ENCODE measurements at regions not wholly inside any gene's neighbourhood (a gene's known extent, or its start where the extent isn't known, plus 50 kb on each side); places are given as distances from the start of the nearest gene placed in this dataset.
"Not testable (repeated sequence)": the region's sequence is repeated elsewhere in the genome, so short reads cannot be mapped to it uniquely, and the experiment has no call there.

GRCh38 chr1:83194610-83195009, 804.3 kb downstream of the TTLL7 start:
- not testable (repeated sequence) for DNase-seq

- DNase-seq = not testable (repeated sequence)
Observed at GRCh38 chr1:83182033-83182728, 816.8 kb downstream of the TTLL7 start.

GRCh38 chr1:83180621-83181020, 818.3 kb downstream of the TTLL7 start:
- DNase-seq = not testable (repeated sequence)

- DNase-seq = not testable (repeated sequence)
Observed at GRCh38 chr1:83167634-83168033, 831.3 kb downstream of the TTLL7 start.

GRCh38 chr1:83163879-83164475, 835.0 kb downstream of the TTLL7 start:
- DNase-seq = not testable (repeated sequence)

GRCh38 chr1:83158924-83159323, 840.0 kb downstream of the TTLL7 start:
- DNase-seq = not testable (repeated sequence)

GRCh38 chr1:83154306-83154705, 844.6 kb downstream of the TTLL7 start:
- DNase-seq = not testable (repeated sequence)

GRCh38 chr1:83151167-83151898, 847.6 kb downstream of the TTLL7 start:
- not testable (repeated sequence) for DNase-seq

- DNase-seq = not testable (repeated sequence)
Observed at GRCh38 chr1:83150479-83150878, 848.5 kb downstream of the TTLL7 start.

GRCh38 chr1:83145820-83146219, 853.1 kb downstream of the TTLL7 start:
- not testable (repeated sequence) for DNase-seq

- DNase-seq = not testable (repeated sequence)
Observed at GRCh38 chr1:83142802-83143201, 856.1 kb downstream of the TTLL7 start.

GRCh38 chr1:83135524-83136157, 863.3 kb downstream of the TTLL7 start:
- DNase-seq = not testable (repeated sequence)

- not testable (repeated sequence) for DNase-seq
Observed at GRCh38 chr1:83134322-83135014, 864.5 kb downstream of the TTLL7 start.

GRCh38 chr1:83131692-83131955, 867.3 kb downstream of the TTLL7 start:
- no peak for DNase-seq

GRCh38 chr1:83130886-83131691, 867.8 kb downstream of the TTLL7 start:
- no peak for DNase-seq

GRCh38 chr1:83129107-83129506, 869.8 kb downstream of the TTLL7 start:
- DNase-seq = no peak

GRCh38 chr1:83125456-83125855, 873.5 kb downstream of the TTLL7 start:
- no peak for DNase-seq

- no peak for DNase-seq
Observed at GRCh38 chr1:83123019-83123418, 875.9 kb downstream of the TTLL7 start.

GRCh38 chr1:83118472-83118871, 880.5 kb downstream of the TTLL7 start:
- no peak for DNase-seq

GRCh38 chr1:83117030-83117429, 881.9 kb downstream of the TTLL7 start:
- not testable (repeated sequence) for DNase-seq

- no peak for DNase-seq
Observed at GRCh38 chr1:83115785-83116184, 883.1 kb downstream of the TTLL7 start.

Measured in CD4-positive, alpha-beta T cell treated with Interferon gamma for 1 hour (primary cell).